ENCODE measurements at regions not wholly inside any gene's neighbourhood (a gene's known extent, or its start where the extent isn't known, plus 50 kb on each side); places are given as distances from the start of the nearest gene placed in this dataset.

- TF ChIP-seq CTCF (conservative IDR thresholded peaks at IDR 0.05; ENCODE audit: low read length): no peak
- no peak for TF ChIP-seq EZH2phosphoT487 (IDR thresholded peaks at IDR 0.05; ENCODE audit: borderline replicate concordance, low read depth, low read length)
Measured at GRCh38 chr1:212500983-212501382, 68.3 kb downstream of the NENF start.

Data from OCI-LY7 (cell line).